ENCODE measurements at regions not wholly inside any gene's neighbourhood (a gene's known extent, or its start where the extent isn't known, plus 50 kb on each side); places are given as distances from the start of the nearest gene placed in this dataset.

DNA sequence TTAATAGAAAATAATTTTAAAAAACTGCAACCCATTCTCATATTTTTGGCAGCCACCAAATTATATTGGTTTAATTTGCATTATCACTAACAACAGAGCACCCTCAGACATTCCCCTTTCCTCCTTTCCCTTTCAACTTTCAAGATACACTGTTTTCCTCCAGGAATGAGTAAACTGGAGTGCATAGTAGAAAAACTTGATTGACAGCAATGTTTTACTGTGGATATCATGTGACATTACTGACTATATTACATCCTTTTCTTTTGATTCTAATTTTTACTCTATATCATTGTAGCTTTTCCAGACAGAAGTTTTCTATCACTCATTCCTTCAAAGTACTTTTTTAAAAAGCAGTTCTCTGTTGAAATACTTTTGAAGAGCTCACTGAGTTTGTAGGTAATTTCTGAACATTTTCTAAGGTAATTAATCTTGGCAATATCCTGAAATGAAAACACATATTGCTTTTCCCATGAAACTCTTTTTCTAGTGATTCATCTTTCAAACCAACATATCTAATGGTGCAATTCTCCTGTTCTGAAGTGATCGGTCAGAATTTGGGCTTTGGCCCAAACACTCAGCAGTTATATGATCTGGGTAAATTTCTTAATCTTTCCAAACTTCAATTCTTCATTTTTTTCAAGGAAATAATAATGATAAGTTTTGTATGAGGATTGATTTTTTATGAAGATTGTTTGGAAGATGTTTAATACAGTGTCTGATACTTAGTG lies 920.4 kb upstream of the EPHA5 start:
- TF ChIP-seq, protein P1, sequence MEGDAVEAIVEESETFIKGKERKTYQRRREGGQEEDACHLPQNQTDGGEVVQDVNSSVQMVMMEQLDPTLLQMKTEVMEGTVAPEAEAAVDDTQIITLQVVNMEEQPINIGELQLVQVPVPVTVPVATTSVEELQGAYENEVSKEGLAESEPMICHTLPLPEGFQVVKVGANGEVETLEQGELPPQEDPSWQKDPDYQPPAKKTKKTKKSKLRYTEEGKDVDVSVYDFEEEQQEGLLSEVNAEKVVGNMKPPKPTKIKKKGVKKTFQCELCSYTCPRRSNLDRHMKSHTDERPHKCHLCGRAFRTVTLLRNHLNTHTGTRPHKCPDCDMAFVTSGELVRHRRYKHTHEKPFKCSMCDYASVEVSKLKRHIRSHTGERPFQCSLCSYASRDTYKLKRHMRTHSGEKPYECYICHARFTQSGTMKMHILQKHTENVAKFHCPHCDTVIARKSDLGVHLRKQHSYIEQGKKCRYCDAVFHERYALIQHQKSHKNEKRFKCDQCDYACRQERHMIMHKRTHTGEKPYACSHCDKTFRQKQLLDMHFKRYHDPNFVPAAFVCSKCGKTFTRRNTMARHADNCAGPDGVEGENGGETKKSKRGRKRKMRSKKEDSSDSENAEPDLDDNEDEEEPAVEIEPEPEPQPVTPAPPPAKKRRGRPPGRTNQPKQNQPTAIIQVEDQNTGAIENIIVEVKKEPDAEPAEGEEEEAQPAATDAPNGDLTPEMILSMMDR (IDR thresholded peaks at IDR 0.05; ENCODE audit: low read depth, low read length, poor library complexity, severe bottlenecking) = no peak
- no peak for TF ChIP-seq EZH2phosphoT487 (IDR thresholded peaks at IDR 0.05; ENCODE audit: borderline replicate concordance, low read length)
